Ishikawa (cell line): ENCODE measurements at regions not wholly inside any gene's neighbourhood (a gene's known extent, or its start where the extent isn't known, plus 50 kb on each side); places are given as distances from the start of the nearest gene placed in this dataset.

Experiments
- EP300 ChIP-seq: IDR thresholded peaks from 2 replicates; pipeline ENCODE4 v1.6.1; 2012; ENCODE audit warnings: borderline replicate concordance
- NFIC ChIP-seq: IDR thresholded peaks from 2 replicates; pipeline ENCODE4 v1.6.1; 2012
- TCF12 ChIP-seq: IDR thresholded peaks from 2 replicates; pipeline ENCODE4 v1.6.1; 2012; ENCODE audit warnings: low read depth

DNA sequence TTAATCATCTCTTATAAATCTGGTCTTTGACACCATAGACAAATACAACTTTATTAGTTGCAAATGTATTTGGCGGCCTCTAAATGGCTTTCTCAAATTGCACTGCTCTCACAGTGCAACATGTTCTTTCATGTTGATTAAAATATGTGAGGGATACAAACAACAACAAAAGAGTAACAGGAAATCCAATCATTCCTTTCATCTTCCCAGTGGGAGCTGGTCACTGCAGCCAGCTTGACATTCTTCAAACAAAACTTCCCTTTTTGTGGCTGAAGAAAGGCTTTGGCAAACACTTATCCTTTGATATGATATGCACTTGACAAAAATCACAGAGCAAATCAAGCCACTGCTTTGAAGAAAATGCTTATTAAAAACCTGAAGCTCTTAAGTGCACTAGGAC is 973.6 kb downstream of the EPHA3 start:
- TF ChIP-seq EP300 (no peak), NFIC (0 out of 2 replicates have a peak, but pooled peaks have one; percentile 9), TCF12 (no peak)
